ENCODE measurements at regions not wholly inside any gene's neighbourhood (a gene's known extent, or its start where the extent isn't known, plus 50 kb on each side); places are given as distances from the start of the nearest gene placed in this dataset.

DNA sequence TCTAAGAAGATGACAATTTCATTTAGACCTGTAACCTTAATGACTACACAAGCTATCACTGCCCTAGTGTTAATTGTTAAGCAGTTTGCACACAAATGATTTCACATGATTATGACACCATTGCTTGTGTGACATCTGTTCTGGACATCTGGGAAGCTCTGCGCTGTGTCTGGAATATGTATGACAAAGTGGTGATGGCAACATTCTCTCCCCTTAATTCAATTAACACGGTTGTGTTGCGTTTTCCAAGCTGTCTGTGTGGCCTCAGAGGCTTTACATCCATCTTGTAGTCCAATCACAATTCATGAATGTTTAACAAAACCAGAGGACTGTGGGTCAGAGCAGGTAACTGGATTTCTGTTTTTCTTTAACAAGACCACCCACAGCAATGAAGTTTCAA is 204.4 kb downstream of the COG6 start:
- Histone ChIP-seq H3K4me3 (no peak overlapping the region), H3K79me2 (ENCODE audit: low read depth) (no peaks in the 10 kb centered on the region), H2AFZ (replicated peaks) (no peak overlapping the region), H3K36me3 (no peaks in the 10 kb centered on the region), H3K27me3 (no peaks in the 10 kb centered on the region), H3K9me3 (ENCODE audit: low read depth) (no peaks in the 10 kb centered on the region), H3F3A (ENCODE audit: low read depth) (no peaks in the 10 kb centered on the region), H4K20me1 (ENCODE audit: low read depth) (no peaks in the 10 kb centered on the region), H3K4me1 (no peaks in the 10 kb centered on the region), H3K27ac (no peak overlapping the region), H3K9ac (no peak overlapping the region), H3K4me2 (no peak overlapping the region)
- Mint-ChIP-seq H3K27me3 (ENCODE audit: insufficient read depth, low read depth) (peaks cover 3% of the 10 kb centered on the region), H3K27ac (no peak overlapping the region), H3K4me1 (no peaks in the 10 kb centered on the region), H3K4me3 (no peak overlapping the region), H3K9me3 (peaks cover 4% of the 10 kb centered on the region), H3K36me3 (no peaks in the 10 kb centered on the region)
- TF ChIP-seq, protein P1, sequence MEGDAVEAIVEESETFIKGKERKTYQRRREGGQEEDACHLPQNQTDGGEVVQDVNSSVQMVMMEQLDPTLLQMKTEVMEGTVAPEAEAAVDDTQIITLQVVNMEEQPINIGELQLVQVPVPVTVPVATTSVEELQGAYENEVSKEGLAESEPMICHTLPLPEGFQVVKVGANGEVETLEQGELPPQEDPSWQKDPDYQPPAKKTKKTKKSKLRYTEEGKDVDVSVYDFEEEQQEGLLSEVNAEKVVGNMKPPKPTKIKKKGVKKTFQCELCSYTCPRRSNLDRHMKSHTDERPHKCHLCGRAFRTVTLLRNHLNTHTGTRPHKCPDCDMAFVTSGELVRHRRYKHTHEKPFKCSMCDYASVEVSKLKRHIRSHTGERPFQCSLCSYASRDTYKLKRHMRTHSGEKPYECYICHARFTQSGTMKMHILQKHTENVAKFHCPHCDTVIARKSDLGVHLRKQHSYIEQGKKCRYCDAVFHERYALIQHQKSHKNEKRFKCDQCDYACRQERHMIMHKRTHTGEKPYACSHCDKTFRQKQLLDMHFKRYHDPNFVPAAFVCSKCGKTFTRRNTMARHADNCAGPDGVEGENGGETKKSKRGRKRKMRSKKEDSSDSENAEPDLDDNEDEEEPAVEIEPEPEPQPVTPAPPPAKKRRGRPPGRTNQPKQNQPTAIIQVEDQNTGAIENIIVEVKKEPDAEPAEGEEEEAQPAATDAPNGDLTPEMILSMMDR (IDR thresholded peaks at IDR 0.05), result no peak
- TF ChIP-seq EZH2phosphoT487 (IDR thresholded peaks at IDR 0.05), result no peak
- no peak for TF ChIP-seq EZH2 (IDR thresholded peaks at IDR 0.05)
- no peak for DNase-seq (ENCODE audit: low spot score)

DNA sequence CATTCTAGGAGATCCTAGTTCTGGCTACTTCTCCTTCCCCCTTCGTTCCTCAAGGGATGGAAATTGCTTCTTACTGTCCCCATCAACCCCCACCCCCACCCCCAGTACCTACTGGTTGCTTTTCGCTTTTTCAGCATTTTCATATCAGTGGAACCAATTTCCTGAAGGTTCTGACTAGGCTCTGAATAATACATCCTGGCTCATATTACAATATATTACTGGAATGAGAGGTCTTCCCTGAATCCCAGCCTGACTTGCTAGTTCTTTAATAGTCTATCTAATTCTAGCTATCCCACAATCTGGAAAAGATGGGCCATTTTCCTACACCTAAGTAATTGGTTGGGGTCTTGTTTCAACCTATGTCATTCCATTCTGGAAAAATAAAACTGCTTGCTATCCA is 207.4 kb downstream of the COG6 start:
- TF ChIP-seq, protein P1 (IDR thresholded peaks at IDR 0.05), result no peak
- TF ChIP-seq EZH2phosphoT487 (IDR thresholded peaks at IDR 0.05) (no peak), EZH2 (IDR thresholded peaks at IDR 0.05) (no peak)
- Mint-ChIP-seq H3K9me3 (no peaks in the 10 kb centered on the region), H3K4me1 (no peaks in the 10 kb centered on the region), H3K27ac (no peak overlapping the region), H3K36me3 (no peaks in the 10 kb centered on the region), H3K4me3 (no peak overlapping the region), H3K27me3 (ENCODE audit: insufficient read depth, low read depth) (peaks cover 2% of the 10 kb centered on the region)
- Histone ChIP-seq H2AFZ (replicated peaks) (no peak overlapping the region), H3F3A (ENCODE audit: low read depth) (no peaks in the 10 kb centered on the region), H4K20me1 (ENCODE audit: low read depth) (no peaks in the 10 kb centered on the region), H3K27me3 (no peaks in the 10 kb centered on the region), H3K9ac (no peak overlapping the region), H3K4me1 (no peaks in the 10 kb centered on the region), H3K4me2 (no peak overlapping the region), H3K79me2 (ENCODE audit: low read depth) (no peaks in the 10 kb centered on the region), H3K4me3 (no peak overlapping the region), H3K27ac (no peak overlapping the region), H3K9me3 (ENCODE audit: low read depth) (no peaks in the 10 kb centered on the region), H3K36me3 (no peaks in the 10 kb centered on the region)
- no peak for DNase-seq (ENCODE audit: low spot score)

DNA sequence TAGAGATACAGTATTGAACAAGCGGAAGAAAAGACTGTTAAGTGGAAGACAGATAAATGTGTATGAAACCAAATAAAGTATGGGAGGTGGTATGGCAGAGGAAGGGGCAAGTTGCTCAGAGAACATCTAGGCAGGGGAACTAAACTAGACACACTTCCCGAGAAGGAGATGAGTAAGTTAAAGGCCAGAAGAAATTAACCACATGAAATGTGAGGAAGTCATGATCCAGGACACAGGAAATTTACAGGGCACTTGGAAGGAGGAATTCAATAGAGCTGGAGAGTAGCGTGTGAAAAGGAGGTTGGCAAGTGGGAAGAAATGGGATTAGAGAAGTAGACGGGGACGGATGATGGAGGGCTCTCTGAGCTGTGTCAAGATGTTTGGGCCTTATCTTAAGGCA is 208.8 kb downstream of the COG6 start:
- no peak overlapping the region for H3K27ac ChIP-seq
- H3K4me3 Mint-ChIP-seq, result no peak overlapping the region
- H3K27ac Mint-ChIP-seq, result no peak overlapping the region
- no peak overlapping the region for H3K9ac ChIP-seq
- no peak overlapping the region for H2AFZ ChIP-seq (replicated peaks)
- no peak overlapping the region for H3K4me3 ChIP-seq
- no peaks in the 10 kb centered on the region for H3K27me3 ChIP-seq
- no peak for DNase-seq (ENCODE audit: low spot score)
- no peaks in the 10 kb centered on the region for H3K4me1 ChIP-seq
- H3K27me3 Mint-ChIP-seq (ENCODE audit: insufficient read depth, low read depth), result peaks cover 2% of the 10 kb centered on the region
- peaks cover 2% of the 10 kb centered on the region for H3K9me3 Mint-ChIP-seq
- H3K9me3 ChIP-seq (ENCODE audit: low read depth), result no peaks in the 10 kb centered on the region
- no peaks in the 10 kb centered on the region for H3K36me3 ChIP-seq
- H3K4me1 Mint-ChIP-seq, result no peaks in the 10 kb centered on the region
- no peaks in the 10 kb centered on the region for H3K79me2 ChIP-seq (ENCODE audit: low read depth)
- H3K36me3 Mint-ChIP-seq, result no peaks in the 10 kb centered on the region
- no peak overlapping the region for H3K4me2 ChIP-seq
- H4K20me1 ChIP-seq (ENCODE audit: low read depth), result no peaks in the 10 kb centered on the region
- H3F3A ChIP-seq (ENCODE audit: low read depth), result no peaks in the 10 kb centered on the region
- TF ChIP-seq, protein P1 (IDR thresholded peaks at IDR 0.05), result no peak
- no peak for TF ChIP-seq EZH2phosphoT487 (IDR thresholded peaks at IDR 0.05)
- no peak for TF ChIP-seq EZH2 (IDR thresholded peaks at IDR 0.05)

DNA sequence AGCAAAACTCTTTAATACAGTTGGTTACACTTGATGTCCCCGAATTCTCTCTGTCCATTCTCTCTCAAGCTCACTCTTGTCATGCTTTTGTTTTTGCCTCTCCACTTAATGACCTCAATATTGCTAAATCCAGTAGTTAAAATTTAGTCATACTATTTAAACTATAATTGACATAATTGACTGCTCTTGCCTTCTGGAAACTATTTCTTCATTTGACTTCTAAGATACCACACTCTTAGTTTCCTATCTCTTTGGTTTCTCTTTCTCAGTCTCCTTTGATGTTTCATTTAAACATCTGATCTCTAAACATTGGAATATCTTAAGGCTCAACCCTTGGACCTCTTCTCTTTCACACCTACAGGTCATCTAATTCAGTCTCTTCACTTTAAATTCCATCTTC is 211.3 kb downstream of the COG6 start:
- Histone ChIP-seq H3K9ac (no peak overlapping the region), H3K79me2 (ENCODE audit: low read depth) (no peaks in the 10 kb centered on the region), H3K4me1 (no peaks in the 10 kb centered on the region), H3F3A (ENCODE audit: low read depth) (no peaks in the 10 kb centered on the region), H3K4me2 (no peak overlapping the region), H3K27me3 (no peaks in the 10 kb centered on the region), H3K4me3 (no peak overlapping the region), H4K20me1 (ENCODE audit: low read depth) (no peaks in the 10 kb centered on the region), H3K9me3 (ENCODE audit: low read depth) (no peaks in the 10 kb centered on the region), H2AFZ (replicated peaks) (no peak overlapping the region), H3K27ac (no peak overlapping the region), H3K36me3 (no peaks in the 10 kb centered on the region)
- no peaks in the 10 kb centered on the region for H3K4me1 Mint-ChIP-seq
- TF ChIP-seq, protein P1 (IDR thresholded peaks at IDR 0.05), result no peak
- H3K4me3 Mint-ChIP-seq, result no peak overlapping the region
- no peak for DNase-seq (ENCODE audit: low spot score)
- peaks cover 2% of the 10 kb centered on the region for H3K9me3 Mint-ChIP-seq
- no peaks in the 10 kb centered on the region for H3K36me3 Mint-ChIP-seq
- H3K27ac Mint-ChIP-seq, result no peak overlapping the region
- H3K27me3 Mint-ChIP-seq (ENCODE audit: insufficient read depth, low read depth), result peaks cover 2% of the 10 kb centered on the region
